Fibroblast of peridontal ligament (primary cell): ENCODE measurements at regions not wholly inside any gene's neighbourhood (a gene's known extent, or its start where the extent isn't known, plus 50 kb on each side); places are given as distances from the start of the nearest gene placed in this dataset.

Experiments used
- DNase-seq: peaks from one replicate; pipeline ENCODE4 v3.0.0-alpha.2; 2010; ENCODE audit errors: extremely low read depth

DNA sequence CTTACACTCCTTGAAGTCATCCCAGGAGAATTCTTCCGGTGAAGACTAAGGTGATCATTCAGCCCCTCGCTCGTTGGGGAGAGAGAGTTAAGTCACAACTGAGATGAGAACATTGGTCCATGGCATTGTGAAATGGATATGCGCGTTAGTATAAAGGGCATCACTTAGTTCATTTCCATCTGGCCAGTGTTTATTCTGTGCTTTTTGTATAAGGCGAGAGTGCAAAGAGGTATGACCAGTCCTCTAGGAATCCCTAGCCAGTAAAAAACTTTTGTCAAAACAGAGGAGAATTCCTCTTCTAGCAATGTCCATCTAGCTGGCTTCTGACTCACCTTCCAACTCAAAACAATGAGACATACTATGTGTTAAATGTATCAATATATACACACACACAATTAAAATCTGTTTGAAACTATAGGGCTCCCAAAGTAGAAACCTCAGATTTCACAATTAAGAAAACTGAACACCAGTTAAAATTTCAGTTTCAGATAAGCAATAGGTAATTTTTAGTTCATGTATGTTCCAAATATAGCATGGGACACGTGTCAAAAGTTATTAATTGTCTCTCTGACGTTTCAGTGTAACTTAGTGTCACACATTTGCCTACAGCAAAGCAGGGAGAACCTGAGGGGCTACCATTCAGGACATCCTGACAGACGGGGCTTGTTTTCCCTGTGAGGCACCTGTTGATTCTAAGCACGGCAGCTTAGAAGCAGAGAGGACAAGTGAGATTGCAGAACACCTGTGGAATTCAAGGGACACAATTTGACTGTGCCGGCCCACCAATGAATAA lies 158.9 kb downstream of the KLF6 start:
- DNase-seq: peak; percentile 81

DNA sequence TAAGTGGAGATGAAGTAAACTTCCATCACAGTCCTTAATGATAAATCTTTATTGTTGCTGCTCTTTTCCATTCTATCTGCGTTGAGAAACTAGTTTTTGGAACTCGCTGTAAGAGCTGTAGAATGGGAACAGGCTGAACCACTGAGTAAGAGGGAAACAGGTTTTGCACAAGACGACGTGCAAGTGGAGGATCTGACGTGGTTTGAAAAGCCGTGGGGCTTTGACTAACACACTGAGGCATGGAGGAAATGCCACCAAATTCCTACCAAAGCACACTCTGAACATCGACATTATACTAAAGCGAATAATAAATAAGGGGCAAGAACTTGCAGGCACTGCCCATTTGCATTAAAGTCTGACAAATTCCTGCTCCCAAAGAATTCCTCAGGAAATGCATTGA lies 160.6 kb downstream of the KLF6 start:
- DNase-seq: peak; percentile 73

- peak; percentile 96 for DNase-seq
These were observed 161.3 kb downstream of the KLF6 start for GRCh38 chr10:3623746-3624145.

GRCh38 chr10:3622845-3623621 lies 162.0 kb downstream of the KLF6 start:
- DNase-seq: no peak

- no peak for DNase-seq
These were observed 162.6 kb downstream of the KLF6 start for GRCh38 chr10:3622427-3622826.

GRCh38 chr10:3620818-3621217 lies 164.2 kb downstream of the KLF6 start:
- DNase-seq: no peak

- no peak for DNase-seq
These were observed 165.8 kb downstream of the KLF6 start for GRCh38 chr10:3619241-3619640.

- DNase-seq: no peak
These were observed 168.1 kb downstream of the KLF6 start for GRCh38 chr10:3616880-3617279.

DNA sequence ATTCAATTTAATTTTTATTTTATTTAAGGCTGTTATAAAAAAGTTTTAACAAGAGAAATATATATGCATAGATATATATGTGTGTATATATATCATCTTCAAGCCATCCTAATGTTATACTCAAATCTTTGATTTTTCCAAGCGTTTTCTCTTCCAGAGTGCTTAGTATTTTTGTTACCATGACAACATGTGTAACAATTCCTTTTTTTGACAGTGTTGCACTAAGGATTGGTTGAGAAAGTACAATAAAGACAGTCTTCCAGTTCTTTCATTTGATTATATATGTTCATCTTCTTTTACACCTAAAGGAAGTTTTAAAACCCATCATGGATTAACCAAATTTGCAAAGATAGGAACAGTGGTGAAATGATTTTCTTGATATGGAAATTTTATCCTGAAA lies 171.7 kb downstream of the KLF6 start:
- DNase-seq: no peak

DNA sequence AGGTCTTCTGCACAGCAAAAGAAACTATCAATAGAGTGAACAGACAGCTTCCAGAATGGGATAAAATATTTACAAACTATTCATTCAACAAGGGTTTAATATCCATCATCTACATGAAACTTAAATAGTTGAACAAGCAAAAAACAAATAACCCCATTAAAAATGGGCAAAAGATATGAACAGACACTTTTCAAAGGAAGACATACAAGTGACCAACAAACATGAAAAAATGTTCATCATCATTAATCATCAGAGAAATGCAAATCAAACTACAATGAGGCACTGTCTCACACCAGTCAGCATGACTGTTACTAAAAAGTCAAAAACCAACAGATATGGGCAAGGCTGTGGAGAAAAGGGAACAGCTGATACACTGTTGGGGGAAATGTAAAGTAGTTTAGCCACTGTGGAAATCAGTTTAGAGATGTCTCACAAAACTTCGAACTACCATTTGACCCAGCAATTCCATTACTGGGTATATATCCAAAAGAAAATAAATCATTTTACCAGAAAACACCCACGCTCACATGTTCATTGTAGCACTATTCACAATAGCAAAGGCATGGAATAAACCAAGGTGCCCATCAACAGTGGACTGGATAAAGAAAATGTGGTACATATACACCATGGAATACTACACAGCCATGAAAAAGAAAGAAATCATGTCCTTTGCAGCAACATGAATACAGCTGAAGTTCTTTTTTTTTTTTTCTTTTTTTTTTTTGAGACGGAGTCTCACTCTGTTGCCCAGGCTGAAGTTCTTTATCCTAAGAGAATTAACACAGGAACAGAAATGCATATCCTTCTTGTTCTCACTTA lies 172.6 kb downstream of the KLF6 start:
- DNase-seq: no peak

GRCh38 chr10:3606309-3606708 lies 178.7 kb downstream of the KLF6 start:
- no peak for DNase-seq

DNA sequence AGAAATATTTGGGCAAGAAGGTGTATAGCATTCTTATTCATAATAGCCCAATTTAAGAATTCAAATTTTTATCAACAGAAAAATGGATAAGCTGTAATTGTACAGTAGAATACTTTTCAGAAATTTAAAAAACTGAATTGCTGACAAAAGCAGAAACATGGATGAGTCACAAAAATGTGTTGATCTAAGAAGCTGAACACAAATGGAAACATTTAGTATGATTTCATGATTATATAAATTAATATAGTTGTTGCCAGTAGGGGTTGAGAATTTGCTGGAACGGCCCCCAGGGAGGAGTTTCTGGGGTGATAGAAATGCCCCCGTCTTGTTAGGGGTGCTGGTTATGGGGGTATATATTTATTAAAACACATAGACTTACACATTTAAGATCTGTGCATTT lies 179.1 kb downstream of the KLF6 start:
- DNase-seq: peak; percentile 63

- no peak for DNase-seq
These were observed 189.3 kb downstream of the KLF6 start for GRCh38 chr10:3595736-3596135.

- no peak for DNase-seq
These were observed 191.4 kb downstream of the KLF6 start for GRCh38 chr10:3593611-3594010.

- no peak for DNase-seq
These were observed 192.6 kb downstream of the KLF6 start for GRCh38 chr10:3592424-3592823.

GRCh38 chr10:3588816-3589215 lies 196.2 kb downstream of the KLF6 start:
- DNase-seq: no peak

GRCh38 chr10:3588346-3588745 lies 196.7 kb downstream of the KLF6 start:
- no peak for DNase-seq

- no peak for DNase-seq
These were observed 199.9 kb downstream of the KLF6 start for GRCh38 chr10:3584926-3585784.

- no peak for DNase-seq
These were observed 204.4 kb downstream of the KLF6 start for GRCh38 chr10:3580565-3580964.

- DNase-seq: no peak
These were observed 205.2 kb downstream of the KLF6 start for GRCh38 chr10:3579845-3580244.

- DNase-seq: no peak
These were observed 206.3 kb downstream of the KLF6 start for GRCh38 chr10:3578682-3579081.
